PC-3 (cell line): ENCODE measurements at regions not wholly inside any gene's neighbourhood (a gene's known extent, or its start where the extent isn't known, plus 50 kb on each side); places are given as distances from the start of the nearest gene placed in this dataset.
A peak's percentile ranks its signal among the peaks of the same experiment; 100 is the strongest.
"Not testable (repeated sequence)": the region's sequence is repeated elsewhere in the genome, so short reads cannot be mapped to it uniquely, and the experiment has no call there.

Experiments
- EZH2 ChIP-seq: fragments of 300-600 bp; sonication (generic); IDR thresholded peaks from one replicate; pipeline ENCODE4 v1.6.1; 2017; ENCODE audit warnings: antibody characterized with exemption, mild to moderate bottlenecking, low read length; ENCODE audit not compliant: unreplicated experiment
- EZH2phosphoT487 ChIP-seq: fragments of 300-600 bp; sonication (generic); IDR thresholded peaks from 2 replicates; pipeline ENCODE4 v1.6.1; 2018; ENCODE audit warnings: mild to moderate bottlenecking, antibody characterized with exemption, low read length, borderline replicate concordance
- TF ChIP-seq, protein P1 (sequence below): fragments of 300-600 bp; sonication (generic); conservative IDR thresholded peaks from 2 replicates; pipeline ENCODE4 v1.5.1; 2017; ENCODE audit warnings: antibody characterized with exemption, low read depth, mild to moderate bottlenecking, low read length

DNA sequence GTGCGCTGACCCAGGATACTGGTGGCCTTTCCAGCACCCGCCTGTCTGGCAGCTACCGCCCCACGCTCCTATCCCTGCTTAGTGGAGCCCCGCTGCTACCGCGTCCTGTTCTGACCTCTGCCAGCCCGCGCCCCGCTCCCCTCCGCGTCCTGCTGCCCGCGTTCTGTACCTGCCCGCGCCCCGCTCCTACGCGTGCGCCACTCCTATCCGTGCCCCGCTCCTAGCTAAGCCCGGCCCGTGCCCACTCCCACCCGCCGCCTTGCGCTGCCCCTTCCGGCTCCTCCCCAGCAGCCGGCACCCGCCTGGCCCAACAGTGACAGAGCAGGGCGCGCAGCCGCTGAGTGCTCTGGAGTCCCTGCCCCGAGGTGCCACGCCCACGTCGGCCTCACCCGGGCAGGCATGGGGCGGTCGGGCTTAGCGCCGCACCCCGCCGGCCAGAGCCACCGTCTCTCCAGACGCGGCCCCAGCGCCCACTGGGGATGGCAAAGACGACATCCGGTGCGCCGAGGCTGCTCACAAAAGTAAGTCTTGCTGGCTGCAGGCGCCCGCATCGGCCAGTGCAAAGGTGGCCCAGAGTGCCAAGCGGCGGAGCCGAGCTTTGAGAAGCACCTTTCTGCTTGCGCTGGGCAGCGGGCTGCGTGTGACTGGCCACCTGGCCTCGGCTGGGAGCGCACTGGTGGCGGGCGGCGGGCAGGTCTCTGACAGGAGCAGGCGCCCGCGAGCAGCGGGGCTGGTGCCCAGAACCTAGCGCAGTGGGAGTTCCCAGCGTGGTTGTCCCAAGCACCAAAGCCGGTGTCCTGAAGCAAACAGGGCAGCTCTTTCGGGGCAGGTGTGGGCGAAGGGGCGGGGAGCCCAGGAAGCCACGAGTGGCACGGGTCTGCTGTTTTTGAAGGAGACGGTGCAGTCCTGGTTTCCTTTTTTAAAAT is 56.5 kb downstream of the PROP1 start:
- TF ChIP-seq, protein P1, sequence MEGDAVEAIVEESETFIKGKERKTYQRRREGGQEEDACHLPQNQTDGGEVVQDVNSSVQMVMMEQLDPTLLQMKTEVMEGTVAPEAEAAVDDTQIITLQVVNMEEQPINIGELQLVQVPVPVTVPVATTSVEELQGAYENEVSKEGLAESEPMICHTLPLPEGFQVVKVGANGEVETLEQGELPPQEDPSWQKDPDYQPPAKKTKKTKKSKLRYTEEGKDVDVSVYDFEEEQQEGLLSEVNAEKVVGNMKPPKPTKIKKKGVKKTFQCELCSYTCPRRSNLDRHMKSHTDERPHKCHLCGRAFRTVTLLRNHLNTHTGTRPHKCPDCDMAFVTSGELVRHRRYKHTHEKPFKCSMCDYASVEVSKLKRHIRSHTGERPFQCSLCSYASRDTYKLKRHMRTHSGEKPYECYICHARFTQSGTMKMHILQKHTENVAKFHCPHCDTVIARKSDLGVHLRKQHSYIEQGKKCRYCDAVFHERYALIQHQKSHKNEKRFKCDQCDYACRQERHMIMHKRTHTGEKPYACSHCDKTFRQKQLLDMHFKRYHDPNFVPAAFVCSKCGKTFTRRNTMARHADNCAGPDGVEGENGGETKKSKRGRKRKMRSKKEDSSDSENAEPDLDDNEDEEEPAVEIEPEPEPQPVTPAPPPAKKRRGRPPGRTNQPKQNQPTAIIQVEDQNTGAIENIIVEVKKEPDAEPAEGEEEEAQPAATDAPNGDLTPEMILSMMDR: not testable (repeated sequence)
- not testable (repeated sequence) for TF ChIP-seq EZH2
- peak; percentile 52 for TF ChIP-seq EZH2phosphoT487
